Body of pancreas (tissue), 4 donors: ENCODE measurements at regions not wholly inside any gene's neighbourhood (a gene's known extent, or its start where the extent isn't known, plus 50 kb on each side); places are given as distances from the start of the nearest gene placed in this dataset.

ENCODE experiments used
- ATAC-seq: fragments of 150-250 bp; one replicate; pipeline ENCODE4 v1.9.1; 2016
- DNase-seq, 4 donors: peaks; one replicate each; pipeline ENCODE4 v3.0.0-alpha.2; 2019
- H3K27ac ChIP-seq, 4 donors: fragments of 200-600 bp; sonication (generic); 1 replicate in 3 of 4; 2 replicates in 1 of 4; pipeline versions ENCODE4 v1.5.1 to v1.6.1; 2016 to 2019; ENCODE audit warnings: mild to moderate bottlenecking in 1 of 4, mixed read lengths in 1 of 4, moderate library complexity in 1 of 4
- H3K27me3 ChIP-seq, 2 donors: fragments of 200-600 bp; sonication (generic); one replicate each; pipeline ENCODE4 v1.6.0; 2016; ENCODE audit warnings: mild to moderate bottlenecking in 1 of 2
- H3K36me3 ChIP-seq, 2 donors: fragments of 200-600 bp; sonication (generic); replicated peaks in 1 of 2; 2 replicates each; pipeline ENCODE4 v1.5.1; 2016; ENCODE audit warnings: low read depth in 2 of 2; ENCODE audit not compliant: insufficient read depth in 1 of 2
- H3K4me1 ChIP-seq: fragments of 200-600 bp; sonication (generic); one replicate; pipeline ENCODE4 v1.6.0; 2016
- H3K4me3 ChIP-seq, 2 donors: fragments of 200-600 bp; sonication (generic); 1 replicate in 1 of 2; 2 replicates in 1 of 2; pipeline ENCODE4 v1.5.1; 2016 to 2019
- H3K9me3 ChIP-seq, 3 donors: fragments of 200-600 bp; sonication (generic); 1 replicate in 2 of 3; 2 replicates in 1 of 3; pipeline ENCODE4 v1.5.1; 2016
- POLR2A ChIP-seq, 3 donors: fragments of 450-650 bp; IDR thresholded peaks; one replicate each; pipeline ENCODE4 v1.6.1; 2016; ENCODE audit warnings: antibody characterized with exemption in 3 of 3, mild to moderate bottlenecking in 2 of 3
- WGBS, 2 donors: methylation state at CpG; one replicate each; pipeline ENCODE4 v1.1.5; 2017; 5-methylcytosine and 5-hydroxymethylcytosine counted together
- intact Hi-C: fragments of 100-400 bp; cut with DNase I; formaldehyde crosslinking; loops from one replicate; pipeline ENCODE4 v1.15.1; 2023
- TF ChIP-seq, protein P1 (sequence below), 7 experiments: fragments of 450-650 bp in 4 of 7; fragments of 200-600 bp in 3 of 7; sonication (generic) in 3 of 7; IDR thresholded peaks; one replicate each; pipeline ENCODE4 v1.5.1; 2016 to 2019; ENCODE audit warnings: antibody characterized with exemption in 7 of 7

DNA sequence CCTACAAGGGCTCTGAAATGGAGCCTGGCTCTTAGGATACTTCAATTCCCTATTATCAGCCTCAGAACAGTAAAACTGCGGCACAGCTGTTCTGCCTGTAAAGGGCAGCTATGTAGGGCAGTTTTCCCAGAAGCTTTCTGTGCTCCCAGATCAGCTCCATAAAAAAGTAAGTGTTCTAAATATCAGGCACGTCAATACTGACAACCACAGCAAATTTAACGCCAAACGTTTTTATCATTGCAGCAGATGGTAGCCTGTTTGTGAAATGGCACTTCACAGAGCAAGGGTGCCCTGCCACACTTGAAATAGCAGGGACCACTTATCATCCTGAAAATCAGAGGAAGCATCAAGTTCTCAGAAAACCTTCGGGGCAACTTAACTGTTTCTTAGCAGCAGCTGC lies 54.8 kb upstream of the PTHLH start:
- TF ChIP-seq POLR2A (IDR thresholded peaks at IDR 0.05): no peak
- TF ChIP-seq, protein P1, sequence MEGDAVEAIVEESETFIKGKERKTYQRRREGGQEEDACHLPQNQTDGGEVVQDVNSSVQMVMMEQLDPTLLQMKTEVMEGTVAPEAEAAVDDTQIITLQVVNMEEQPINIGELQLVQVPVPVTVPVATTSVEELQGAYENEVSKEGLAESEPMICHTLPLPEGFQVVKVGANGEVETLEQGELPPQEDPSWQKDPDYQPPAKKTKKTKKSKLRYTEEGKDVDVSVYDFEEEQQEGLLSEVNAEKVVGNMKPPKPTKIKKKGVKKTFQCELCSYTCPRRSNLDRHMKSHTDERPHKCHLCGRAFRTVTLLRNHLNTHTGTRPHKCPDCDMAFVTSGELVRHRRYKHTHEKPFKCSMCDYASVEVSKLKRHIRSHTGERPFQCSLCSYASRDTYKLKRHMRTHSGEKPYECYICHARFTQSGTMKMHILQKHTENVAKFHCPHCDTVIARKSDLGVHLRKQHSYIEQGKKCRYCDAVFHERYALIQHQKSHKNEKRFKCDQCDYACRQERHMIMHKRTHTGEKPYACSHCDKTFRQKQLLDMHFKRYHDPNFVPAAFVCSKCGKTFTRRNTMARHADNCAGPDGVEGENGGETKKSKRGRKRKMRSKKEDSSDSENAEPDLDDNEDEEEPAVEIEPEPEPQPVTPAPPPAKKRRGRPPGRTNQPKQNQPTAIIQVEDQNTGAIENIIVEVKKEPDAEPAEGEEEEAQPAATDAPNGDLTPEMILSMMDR (IDR thresholded peaks at IDR 0.05): no peak
- ATAC-seq (no peak), DNase-seq (no peak)
- Histone ChIP-seq H3K36me3 (no peaks in the 10 kb centered on the region), H3K4me3 (no peak overlapping the region), H3K27ac (no peak overlapping the region), H3K27me3 (no peaks in the 10 kb centered on the region), H3K4me1 (no peaks in the 10 kb centered on the region), H3K9me3 (no peaks in the 10 kb centered on the region)
- intact Hi-C loops: no loop called here
- WGBS, 2 donors: 31 to 51% methylated on average over 5 of the region's 5 CpGs

DNA sequence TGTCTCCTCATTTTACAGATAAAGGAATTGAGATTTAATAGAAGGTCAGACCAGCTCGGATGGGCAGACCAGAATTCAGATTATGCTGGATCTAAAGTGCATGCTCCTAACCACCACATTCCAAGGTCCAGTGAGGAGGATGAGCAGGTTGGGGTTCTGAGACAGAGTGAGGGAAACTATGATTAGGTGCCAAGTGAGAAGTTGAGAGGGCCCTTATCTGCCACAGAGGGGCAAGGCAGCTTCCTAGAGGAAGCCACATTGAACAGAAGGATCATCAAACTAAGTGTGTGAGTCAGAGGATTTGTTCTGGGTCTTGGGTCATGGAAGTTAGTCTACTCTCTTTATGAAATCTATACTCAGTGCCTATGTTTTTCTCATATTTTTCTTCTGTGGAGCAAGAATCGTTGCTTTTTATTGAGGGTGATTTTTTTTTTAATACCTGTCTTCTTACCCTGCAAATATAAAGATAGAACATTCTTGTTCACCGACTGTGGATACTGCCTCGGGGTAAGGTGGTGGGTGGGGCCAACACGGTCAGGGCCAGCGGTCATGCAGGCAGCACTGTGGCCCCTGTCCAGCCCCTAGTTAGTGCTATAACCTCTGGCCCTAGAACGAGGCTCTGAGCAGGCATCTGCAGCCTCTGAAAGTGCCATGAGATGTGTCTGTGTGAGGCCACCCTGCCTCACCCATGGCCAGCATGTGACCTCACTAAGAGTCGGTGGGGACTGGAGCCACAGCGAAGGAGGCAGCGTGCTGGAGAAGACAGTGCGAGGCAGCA lies 55.6 kb upstream of the PTHLH start:
- no peak for TF ChIP-seq POLR2A (IDR thresholded peaks at IDR 0.05)
- TF ChIP-seq, protein P1 (IDR thresholded peaks at IDR 0.05): no peak
- H3K27me3 ChIP-seq: no peaks in the 10 kb centered on the region
- ATAC-seq (no peak), DNase-seq (no peak)
- no peak overlapping the region for H3K27ac ChIP-seq
- H3K4me1 ChIP-seq: no peaks in the 10 kb centered on the region
- 78 to 90% methylated on average over 11 of the region's 11 CpGs for whole genome bisulfite sequencing, 2 donors
- H3K4me3 ChIP-seq: no peak overlapping the region
- H3K36me3 ChIP-seq: no peaks in the 10 kb centered on the region
- no peaks in the 10 kb centered on the region for H3K9me3 ChIP-seq
- intact Hi-C loops: no loop called here

DNA sequence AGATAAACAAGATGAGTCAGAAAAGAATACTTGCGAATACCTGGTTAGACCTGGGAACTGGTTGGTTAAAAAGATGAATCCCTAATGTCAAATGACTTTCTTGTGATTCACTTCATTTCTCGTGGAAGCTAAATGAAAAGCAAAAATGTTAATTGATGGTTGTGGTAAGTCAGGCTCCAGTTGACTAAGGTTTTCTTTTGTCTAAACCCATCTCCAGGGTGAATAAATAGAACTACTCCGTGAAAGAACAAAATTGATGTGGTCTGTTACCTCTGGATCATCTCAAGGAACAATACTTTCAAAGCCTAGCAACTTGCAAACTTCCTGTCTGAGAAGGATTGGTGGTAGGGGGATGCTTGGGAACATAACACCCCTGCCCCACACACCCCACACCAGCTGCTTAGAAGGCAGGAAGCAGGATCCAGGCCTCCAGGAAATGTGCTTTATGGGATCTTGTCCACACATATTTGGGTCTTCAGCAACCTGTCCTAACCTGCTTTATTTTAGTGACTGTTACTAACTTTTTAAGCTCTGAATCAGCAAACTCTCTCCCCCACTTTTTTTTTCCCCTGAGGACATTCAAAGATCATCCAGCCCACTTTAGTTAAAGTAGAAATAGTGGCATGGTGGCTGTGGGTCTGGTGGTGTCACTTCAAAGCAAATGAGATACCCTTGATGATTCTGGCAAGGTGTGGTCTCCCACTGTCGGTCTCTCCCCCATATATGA lies 60.4 kb upstream of the PTHLH start:
- TF ChIP-seq, protein P1 (IDR thresholded peaks at IDR 0.05): no peak
- no peak for TF ChIP-seq POLR2A (IDR thresholded peaks at IDR 0.05)
- no peak for ATAC-seq
- Histone ChIP-seq H3K27ac (no peak overlapping the region), H3K4me3 (no peak overlapping the region), H3K9me3 (no peaks in the 10 kb centered on the region), H3K27me3 (no peaks in the 10 kb centered on the region), H3K4me1 (no peaks in the 10 kb centered on the region), H3K36me3 (no peaks in the 10 kb centered on the region)
- DNase-seq: no peak
- intact Hi-C loops: no loop called here
- WGBS, 2 donors: 72 to 85% methylated on average over 4 of the region's 4 CpGs

DNA sequence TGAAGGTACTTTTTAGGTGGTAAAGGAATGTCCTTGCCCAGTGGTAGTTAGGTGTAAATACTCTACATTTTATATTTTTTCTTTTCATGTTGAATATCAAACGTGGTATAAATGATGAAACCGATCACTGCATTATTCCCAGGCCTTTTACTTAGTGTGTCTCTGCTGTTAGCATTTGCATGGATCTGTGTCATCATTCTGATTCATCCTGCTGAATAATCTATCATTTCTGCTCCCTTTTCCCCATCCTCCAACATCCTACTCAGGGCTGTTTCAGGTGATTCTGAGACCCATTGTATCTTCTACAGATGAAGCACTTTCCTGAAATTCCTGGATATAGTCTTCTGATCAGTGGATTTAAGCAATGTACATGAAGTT lies 61.0 kb upstream of the PTHLH start:
- TF ChIP-seq POLR2A (IDR thresholded peaks at IDR 0.05): no peak
- TF ChIP-seq, protein P1 (IDR thresholded peaks at IDR 0.05): no peak
- H3K4me3 ChIP-seq: no peak overlapping the region
- DNase-seq (no peak), ATAC-seq (no peak)
- no peaks in the 10 kb centered on the region for H3K27me3 ChIP-seq
- no peaks in the 10 kb centered on the region for H3K9me3 ChIP-seq
- intact Hi-C loops: no loop called here
- no peaks in the 10 kb centered on the region for H3K4me1 ChIP-seq
- H3K27ac ChIP-seq: no peak overlapping the region
- WGBS, 2 donors: 82 to 94% methylated on average over 2 of the region's 2 CpGs
- no peaks in the 10 kb centered on the region for H3K36me3 ChIP-seq
